Transverse colon (tissue), 4 donors: ENCODE measurements at regions not wholly inside any gene's neighbourhood (a gene's known extent, or its start where the extent isn't known, plus 50 kb on each side); places are given as distances from the start of the nearest gene placed in this dataset.

Source experiments
- DNase-seq: peaks from one replicate; pipeline ENCODE4 v3.0.0-alpha.2; 2019
- H3K27ac ChIP-seq, 4 donors: fragments of 200-600 bp; sonication (generic); 2 replicates each; pipeline ENCODE4 v1.5.1; 2016 to 2018; ENCODE audit warnings: inconsistent platforms in 4 of 4
- H3K27me3 ChIP-seq: fragments of 200-600 bp; sonication (generic); 2 replicates; pipeline ENCODE4 v1.5.1; 2017; ENCODE audit warnings: inconsistent platforms
- H3K36me3 ChIP-seq, 4 donors: fragments of 200-600 bp; sonication (generic); 2 replicates each; pipeline ENCODE4 v1.5.1; 2017 to 2019; ENCODE audit warnings: inconsistent platforms in 4 of 4
- H3K4me1 ChIP-seq, 4 donors: fragments of 200-600 bp; sonication (generic); 2 replicates each; pipeline ENCODE4 v1.5.1; 2017 to 2020; ENCODE audit warnings: inconsistent platforms in 4 of 4
- H3K4me3 ChIP-seq, 4 donors: fragments of 200-600 bp; sonication (generic); 1 replicate in 1 of 4; 2 replicates in 3 of 4; pipeline versions ENCODE4 v1.5.1 to v1.6.1; 2017 to 2019; ENCODE audit warnings: inconsistent platforms in 4 of 4
- H3K9me3 ChIP-seq, 2 donors: fragments of 200-600 bp; sonication (generic); 2 replicates each; pipeline ENCODE4 v1.5.1; 2017 to 2019; ENCODE audit warnings: inconsistent platforms in 2 of 2
- EP300 ChIP-seq: sonication (generic); formaldehyde crosslinking; IDR thresholded peaks from one replicate; pipeline ENCODE4 v1.6.1; 2017; ENCODE audit warnings: antibody characterized with exemption, low read depth
- POLR2A ChIP-seq: fragments of 450-650 bp; IDR thresholded peaks from one replicate; pipeline ENCODE4 v1.6.1; 2016; ENCODE audit warnings: antibody characterized with exemption, mild to moderate bottlenecking, moderate library complexity
- POLR2AphosphoS5 ChIP-seq, 3 donors: sonication (generic); formaldehyde crosslinking; IDR thresholded peaks; one replicate each; pipeline ENCODE4 v1.6.1; 2016; ENCODE audit warnings: antibody characterized with exemption in 3 of 3
- WGBS, 2 donors: methylation state at CpG; one replicate each; pipeline ENCODE4 v1.1.5; 2018; ENCODE audit warnings: low coverage in 1 of 2; 5-methylcytosine and 5-hydroxymethylcytosine counted together
- in situ Hi-C, 4 donors: fragments of 200-750 bp; cut with MboI; loops; one replicate each; pipeline versions ENCODE4 v1.15.0 to v1.15.1; 2017; ENCODE audit warnings: low sequenced_read_pairs in 3 of 4, low pct_ligation_motif_present in 1 of 4, low pct_unique_long_range_greater_than_20kb in 1 of 4
- intact Hi-C: fragments of 100-400 bp; cut with DNase I; formaldehyde crosslinking; loops from one replicate; pipeline ENCODE4 v1.15.1; 2023; ENCODE audit warnings: low total_unique reads
- TF ChIP-seq, protein P1 (sequence below), 5 experiments: fragments of 200-600 bp in 3 of 5; fragments of 450-650 bp in 2 of 5; sonication (generic) in 3 of 5; IDR thresholded peaks; 1 replicate in 2 of 5; 2 replicates in 3 of 5; pipeline ENCODE4 v1.5.1; 2016 to 2017; ENCODE audit warnings: antibody characterized with exemption in 5 of 5, inconsistent platforms in 3 of 5, mild to moderate bottlenecking in 2 of 5, moderate library complexity in 1 of 5

DNA sequence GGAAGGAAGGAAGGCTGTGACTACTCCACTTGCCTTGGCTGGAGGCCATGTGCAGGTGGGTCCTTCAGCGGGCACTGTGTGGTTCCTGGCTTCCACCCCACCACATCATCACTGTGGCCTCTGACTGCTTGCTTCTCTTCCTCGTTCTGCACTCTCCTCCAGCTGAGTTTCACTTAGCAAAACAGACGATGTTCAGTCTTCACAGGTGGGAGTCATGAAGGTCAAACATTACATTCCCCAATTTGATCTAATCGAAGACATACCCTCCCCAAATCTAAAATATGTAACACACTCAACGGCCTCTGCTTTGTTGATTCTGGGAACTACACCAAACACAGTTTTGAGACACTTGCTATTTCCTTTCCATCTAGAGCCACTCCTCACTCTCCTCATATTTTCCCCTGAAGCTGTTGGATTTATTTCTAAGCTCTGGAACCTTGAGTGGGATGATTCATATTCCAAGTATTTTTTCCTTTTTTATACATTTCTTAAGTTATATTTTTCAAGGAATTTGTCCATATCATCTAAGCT, 132.5 kb upstream of the FOXA2 start:
- intact Hi-C loops = loop anchor here (10.0 kb wide), 1 partner anchor 608 kb away; no protein-coding TSS in a partner anchor
- WGBS, 2 donors = 37 to 56% methylated on average over 2 to 5 of the region's 5 CpGs
- no peaks in the 10 kb centered on the region for H3K36me3 ChIP-seq
- no peak overlapping the region for H3K4me3 ChIP-seq
- H3K9me3 ChIP-seq = no peaks in the 10 kb centered on the region
- DNase-seq = no peak
- peak overlapping the region in 1 of 4 donors; percentile 37 for H3K27ac ChIP-seq
- peaks cover 0 to 27% (median 8%) of the 10 kb centered on the region in 4 donors for H3K4me1 ChIP-seq
- TF ChIP-seq POLR2AphosphoS5 (IDR thresholded peaks at IDR 0.05) (no peak), EP300 (no peak), POLR2A (no peak)
- TF ChIP-seq, protein P1, sequence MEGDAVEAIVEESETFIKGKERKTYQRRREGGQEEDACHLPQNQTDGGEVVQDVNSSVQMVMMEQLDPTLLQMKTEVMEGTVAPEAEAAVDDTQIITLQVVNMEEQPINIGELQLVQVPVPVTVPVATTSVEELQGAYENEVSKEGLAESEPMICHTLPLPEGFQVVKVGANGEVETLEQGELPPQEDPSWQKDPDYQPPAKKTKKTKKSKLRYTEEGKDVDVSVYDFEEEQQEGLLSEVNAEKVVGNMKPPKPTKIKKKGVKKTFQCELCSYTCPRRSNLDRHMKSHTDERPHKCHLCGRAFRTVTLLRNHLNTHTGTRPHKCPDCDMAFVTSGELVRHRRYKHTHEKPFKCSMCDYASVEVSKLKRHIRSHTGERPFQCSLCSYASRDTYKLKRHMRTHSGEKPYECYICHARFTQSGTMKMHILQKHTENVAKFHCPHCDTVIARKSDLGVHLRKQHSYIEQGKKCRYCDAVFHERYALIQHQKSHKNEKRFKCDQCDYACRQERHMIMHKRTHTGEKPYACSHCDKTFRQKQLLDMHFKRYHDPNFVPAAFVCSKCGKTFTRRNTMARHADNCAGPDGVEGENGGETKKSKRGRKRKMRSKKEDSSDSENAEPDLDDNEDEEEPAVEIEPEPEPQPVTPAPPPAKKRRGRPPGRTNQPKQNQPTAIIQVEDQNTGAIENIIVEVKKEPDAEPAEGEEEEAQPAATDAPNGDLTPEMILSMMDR (IDR thresholded peaks at IDR 0.05) = no peak
- in situ Hi-C loops = loop anchor here in 1 of 4 donors (25.0 kb wide), 1 partner anchor 620 kb away; no protein-coding TSS in a partner anchor
- no peaks in the 10 kb centered on the region for H3K27me3 ChIP-seq

DNA sequence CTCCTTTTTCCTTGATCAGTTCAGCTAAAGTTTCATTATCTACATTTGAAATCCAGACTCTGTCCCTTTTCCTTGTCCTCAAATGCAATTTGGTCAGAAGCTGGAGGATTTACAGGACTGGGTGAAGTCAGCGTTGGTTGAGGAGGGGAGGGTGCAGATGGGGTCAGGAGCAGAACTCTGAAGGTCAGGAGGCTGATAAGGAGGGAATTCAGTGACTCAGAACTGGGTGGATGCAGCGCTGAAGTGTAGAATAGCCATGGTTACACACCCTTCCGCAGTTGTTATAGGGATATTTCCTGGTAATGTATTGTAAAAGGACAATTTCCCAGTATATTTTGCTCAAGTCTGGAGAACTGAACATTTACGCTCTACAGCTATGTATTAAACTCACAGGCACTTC, 133.1 kb upstream of the FOXA2 start:
- H3K4me3 ChIP-seq = no peak overlapping the region
- H3K36me3 ChIP-seq = no peaks in the 10 kb centered on the region
- intact Hi-C loops (loop anchor here (10.0 kb wide), 1 partner anchor 607 kb away; no protein-coding TSS in a partner anchor), in situ Hi-C loops (loop anchor here in 1 of 4 donors (25.0 kb wide), 1 partner anchor 620 kb away; no protein-coding TSS in a partner anchor)
- TF ChIP-seq POLR2A (no peak), EP300 (no peak), POLR2AphosphoS5 (IDR thresholded peaks at IDR 0.05) (no peak)
- TF ChIP-seq, protein P1 (IDR thresholded peaks at IDR 0.05) = no peak
- H3K9me3 ChIP-seq = no peaks in the 10 kb centered on the region
- 47 to 49% methylated on average over 4 of the region's 4 CpGs for WGBS, 2 donors
- DNase-seq = peak; percentile 56
- H3K27me3 ChIP-seq = no peaks in the 10 kb centered on the region
- peak overlapping the region in 1 of 4 donors; percentile 37 for H3K27ac ChIP-seq
- peaks cover 0 to 27% (median 8%) of the 10 kb centered on the region in 4 donors for H3K4me1 ChIP-seq

DNA sequence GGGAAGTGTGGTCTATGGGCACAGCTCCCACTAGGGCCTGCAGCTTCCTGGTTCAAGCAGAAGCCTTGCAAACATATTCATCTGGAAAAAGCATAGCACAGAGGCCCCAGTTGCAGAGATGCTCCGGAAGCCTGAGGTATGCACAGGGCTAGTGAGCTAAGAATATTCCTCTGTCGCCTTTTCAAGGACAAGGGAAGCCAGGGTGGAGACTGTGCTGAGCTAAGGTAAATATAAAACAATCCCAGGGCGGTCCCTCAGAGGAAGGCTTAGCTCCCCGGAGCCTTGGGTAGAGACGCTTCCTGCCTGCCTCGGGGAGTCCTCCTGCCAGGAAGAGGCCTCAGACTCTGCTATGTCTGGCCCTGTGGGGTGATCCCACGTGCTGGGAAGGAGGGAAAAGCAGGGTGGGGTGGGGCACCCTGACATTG, 134.8 kb upstream of the FOXA2 start:
- H3K27me3 ChIP-seq = no peaks in the 10 kb centered on the region
- no peaks in the 10 kb centered on the region for H3K36me3 ChIP-seq
- no peaks in the 10 kb centered on the region for H3K9me3 ChIP-seq
- in situ Hi-C loops (loop anchor here in 1 of 4 donors (25.0 kb wide), 1 partner anchor 618 kb away; no protein-coding TSS in a partner anchor), intact Hi-C loops (loop anchor here (10.0 kb wide), 1 partner anchor 606 kb away; no protein-coding TSS in a partner anchor)
- TF ChIP-seq, protein P1 (IDR thresholded peaks at IDR 0.05) = no peak
- TF ChIP-seq EP300 = no peak
- no peak for TF ChIP-seq POLR2A
- H3K27ac ChIP-seq = peak overlapping the region in 2 of 4 donors; percentile 12 to 42
- no peak overlapping the region for H3K4me3 ChIP-seq
- peaks cover 0 to 27% (median 8%) of the 10 kb centered on the region in 4 donors for H3K4me1 ChIP-seq
- DNase-seq = peak; percentile 22
- 31% methylated on average over 7 of the region's 7 CpGs; no CpG with 5 or more reads in 1 of the 2 donors for WGBS, 2 donors

DNA sequence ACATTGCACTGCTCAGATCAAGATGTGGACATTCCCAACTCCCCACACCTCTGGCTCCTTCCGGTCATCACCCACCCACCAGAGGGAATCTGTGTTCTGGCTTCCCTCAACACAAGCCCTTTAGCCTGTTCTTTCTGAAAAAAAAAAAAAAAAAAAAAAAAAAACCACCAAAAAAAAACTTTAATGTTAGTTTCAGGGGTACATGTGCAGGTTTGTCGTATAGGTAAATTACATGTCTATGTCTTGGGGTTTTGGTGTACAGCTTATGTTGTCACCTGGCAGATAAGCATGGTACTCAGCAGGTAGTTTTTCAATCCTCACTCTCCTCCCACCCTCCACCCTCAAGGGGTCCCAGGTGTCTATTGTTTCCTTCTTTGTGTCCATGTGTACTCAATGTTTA, 135.8 kb upstream of the FOXA2 start:
- Histone ChIP-seq H3K4me3 (no peak overlapping the region), H3K4me1 (peaks cover 0 to 27% (median 8%) of the 10 kb centered on the region in 4 donors), H3K9me3 (no peaks in the 10 kb centered on the region), H3K27me3 (no peaks in the 10 kb centered on the region), H3K36me3 (no peaks in the 10 kb centered on the region), H3K27ac (no peak overlapping the region)
- in situ Hi-C loops (loop anchor here in 1 of 4 donors (25.0 kb wide), 1 partner anchor 617 kb away; no protein-coding TSS in a partner anchor), intact Hi-C loops (no loop called here)
- 86 to 93% methylated on average over 2 of the region's 2 CpGs for WGBS, 2 donors
- no peak for TF ChIP-seq POLR2A
- no peak for TF ChIP-seq EP300
- TF ChIP-seq POLR2AphosphoS5 (IDR thresholded peaks at IDR 0.05) = no peak
- TF ChIP-seq, protein P1 (IDR thresholded peaks at IDR 0.05) = no peak
- no peak for DNase-seq
